T47D (cell line): ENCODE measurements at regions not wholly inside any gene's neighbourhood (a gene's known extent, or its start where the extent isn't known, plus 50 kb on each side); places are given as distances from the start of the nearest gene placed in this dataset.
"Not testable (repeated sequence)": the region's sequence is repeated elsewhere in the genome, so short reads cannot be mapped to it uniquely, and the experiment has no call there.

ENCODE experiments used
- DNase-seq, 2 experiments: peaks; one replicate each; pipeline versions ENCODE4 v3.0.0 to v3.0.0-alpha.2; 2011 to 2012; ENCODE audit warnings: low read depth in 1 of 2, low spot score in 1 of 2
- JUND ChIP-seq: IDR thresholded peaks from 2 replicates; pipeline ENCODE4 v1.6.1; 2012; ENCODE audit warnings: low read depth
- in situ Hi-C: cut with HindIII; loops from 2 replicates; pipeline ENCODE4 v1.10.0; 2016; ENCODE audit warnings: low sequenced_read_pairs, low pct_unique_long_range_greater_than_20kb

DNA sequence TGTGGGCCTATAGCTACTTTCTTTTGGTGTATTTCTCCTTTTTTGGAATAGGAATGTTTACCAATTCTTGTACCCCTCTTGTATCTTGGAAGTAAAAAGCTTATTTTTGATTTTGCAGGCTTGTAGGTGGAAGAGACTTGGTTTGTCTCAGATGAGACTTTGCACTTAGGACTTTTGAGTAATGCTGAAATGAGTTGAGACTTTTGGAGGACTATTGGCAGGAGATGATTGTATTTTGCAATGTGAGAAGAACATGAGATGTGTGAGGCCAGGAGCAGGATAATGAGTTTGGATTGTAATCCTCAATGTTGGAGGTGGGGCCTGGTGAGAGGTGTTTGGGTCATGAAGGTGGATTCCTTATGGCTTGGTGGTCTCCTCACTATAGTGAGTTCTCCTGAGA lies 106.3 kb downstream of the KBTBD8 start:
- no peak for DNase-seq
- in situ Hi-C loops = no loop called here
- no peak for TF ChIP-seq JUND

- no peak for TF ChIP-seq JUND
- no peak for DNase-seq
- in situ Hi-C loops = no loop called here
These were observed 108.8 kb downstream of the KBTBD8 start for GRCh38 chr3:67106874-67107273.

- peak; percentile 8 to 60 for DNase-seq
- in situ Hi-C loops = no loop called here
- no peak for TF ChIP-seq JUND
These were observed 111.6 kb downstream of the KBTBD8 start for GRCh38 chr3:67109651-67110204.

DNA sequence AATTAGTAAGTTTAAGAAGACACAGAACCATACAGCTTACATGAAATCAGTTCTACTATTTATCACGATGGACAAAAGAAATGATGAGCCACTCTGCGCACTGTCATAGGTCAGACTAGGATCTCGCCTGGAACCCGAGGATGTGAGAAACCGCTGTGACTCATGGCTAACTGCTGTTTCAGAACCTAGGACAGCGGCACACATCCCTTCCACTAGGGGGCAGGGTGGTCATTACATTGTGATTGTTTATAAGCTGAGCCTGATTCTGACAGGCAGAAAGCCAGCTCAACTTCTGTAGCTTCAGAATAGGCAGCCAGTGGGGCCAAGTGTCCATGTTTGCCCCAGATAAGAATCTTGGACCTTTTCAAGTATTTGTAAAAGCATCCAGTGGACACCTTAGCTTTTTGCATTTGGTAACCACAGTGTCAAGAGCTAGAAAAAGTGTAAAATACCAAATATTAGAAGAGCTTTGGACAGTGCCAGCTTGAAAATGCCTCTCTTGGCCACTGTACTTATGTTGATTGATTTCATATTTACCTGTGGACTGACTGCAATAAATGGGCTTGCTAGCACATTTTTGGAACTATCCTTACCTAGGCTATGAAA lies 115.8 kb downstream of the KBTBD8 start:
- in situ Hi-C loops = no loop called here
- TF ChIP-seq JUND = no peak
- peak; percentile 21 to 85 for DNase-seq

GRCh38 chr3:67118122-67118521 lies 120.0 kb downstream of the KBTBD8 start:
- no peak for DNase-seq
- no peak for TF ChIP-seq JUND
- in situ Hi-C loops = no loop called here

DNA sequence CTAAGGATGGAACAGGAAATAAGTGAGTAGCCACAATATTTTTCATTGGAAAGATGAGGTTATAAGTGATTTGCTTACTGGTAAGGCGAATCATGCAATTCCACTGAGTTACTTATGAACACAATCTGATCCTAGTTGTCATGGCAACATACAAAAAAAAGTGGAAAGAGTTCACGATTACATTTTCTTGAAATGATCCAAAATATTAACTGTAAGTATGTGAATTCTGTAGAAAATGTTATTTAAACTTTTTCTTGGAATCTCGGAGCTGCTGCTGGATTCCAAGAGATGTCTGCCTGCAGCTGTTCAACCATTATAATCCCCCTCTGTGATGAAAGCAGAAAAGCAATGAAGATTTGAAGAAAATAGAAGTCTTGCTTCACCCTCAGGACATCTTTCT lies 120.5 kb downstream of the KBTBD8 start:
- no peak for DNase-seq
- TF ChIP-seq JUND = no peak
- in situ Hi-C loops = no loop called here

GRCh38 chr3:67123914-67124313 lies 125.8 kb downstream of the KBTBD8 start:
- no peak for DNase-seq

DNA sequence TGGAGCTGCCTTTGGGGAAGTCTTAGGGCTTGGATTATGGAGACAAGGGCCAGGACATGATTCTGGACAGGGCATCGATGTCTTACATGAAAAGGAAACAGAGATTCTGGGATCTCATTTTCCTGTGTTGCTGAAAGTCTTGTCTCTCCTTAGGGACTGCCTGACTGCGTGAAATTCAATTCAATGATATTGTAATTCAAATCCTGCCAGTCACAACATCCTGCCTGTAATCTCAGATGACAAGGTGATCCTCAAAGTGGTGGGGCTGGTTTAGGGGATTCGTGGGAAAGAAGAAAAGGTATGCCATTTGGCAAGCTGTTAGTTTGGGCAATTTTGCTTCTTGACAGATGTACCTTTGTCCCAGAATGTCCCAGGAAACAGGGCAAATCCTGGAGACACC lies 129.1 kb downstream of the KBTBD8 start:
- no peak for TF ChIP-seq JUND
- in situ Hi-C loops = no loop called here
- DNase-seq = no peak

More at GRCh38 chr3:67123914-67124313, 125.8 kb downstream of the KBTBD8 start:
- in situ Hi-C loops = no loop called here
- TF ChIP-seq JUND = no peak

DNA sequence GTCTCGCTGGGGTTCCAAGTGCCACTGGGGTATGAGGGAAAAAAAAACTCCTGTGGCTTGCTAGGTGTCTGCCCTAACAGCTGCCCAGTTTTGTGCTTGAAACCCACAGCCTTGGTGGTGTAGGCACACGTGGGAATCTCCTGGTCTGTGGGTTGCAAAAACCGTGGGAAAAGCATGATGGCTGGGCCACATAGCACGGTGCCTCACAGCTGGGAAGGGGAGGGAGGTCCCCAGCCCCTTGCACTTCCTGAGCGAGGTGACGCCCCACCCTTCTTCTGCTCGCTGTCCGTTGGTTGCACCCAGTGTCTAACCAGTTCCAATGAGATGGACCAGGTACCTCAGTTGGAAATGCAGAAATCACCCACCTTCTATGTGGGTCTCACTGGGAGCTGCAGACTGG lies 144.3 kb downstream of the KBTBD8 start:
- TF ChIP-seq JUND = no peak
- in situ Hi-C loops = no loop called here
- no peak for DNase-seq

- no peak for DNase-seq
- TF ChIP-seq JUND = no peak
- in situ Hi-C loops = no loop called here
These were observed 147.6 kb downstream of the KBTBD8 start for GRCh38 chr3:67145738-67146137.

DNA sequence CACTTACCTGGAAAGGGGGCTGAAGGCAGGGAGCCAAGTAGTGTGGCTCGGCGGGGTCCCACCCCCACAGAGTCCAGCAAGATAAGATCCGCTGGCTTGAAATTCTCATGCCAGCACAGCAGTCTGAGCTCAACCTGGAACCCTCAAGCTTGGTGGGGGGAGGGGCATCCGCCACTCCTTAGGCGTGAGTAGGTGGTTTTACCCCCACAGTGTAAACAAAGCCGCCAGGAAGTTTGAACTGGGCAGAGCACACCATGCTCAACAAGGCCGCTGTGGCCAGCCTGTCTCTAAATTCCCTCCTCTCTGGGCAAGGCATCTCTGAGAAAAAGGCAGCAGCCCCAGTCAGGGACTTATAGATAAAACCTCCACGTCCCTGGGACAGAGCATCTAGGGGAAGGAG lies 156.3 kb downstream of the KBTBD8 start:
- in situ Hi-C loops = no loop called here
- no peak for TF ChIP-seq JUND
- DNase-seq = no peak

GRCh38 chr3:67167481-67167880 lies 169.4 kb downstream of the KBTBD8 start:
- DNase-seq = no peak
- no peak for TF ChIP-seq JUND
- in situ Hi-C loops = no loop called here

DNA sequence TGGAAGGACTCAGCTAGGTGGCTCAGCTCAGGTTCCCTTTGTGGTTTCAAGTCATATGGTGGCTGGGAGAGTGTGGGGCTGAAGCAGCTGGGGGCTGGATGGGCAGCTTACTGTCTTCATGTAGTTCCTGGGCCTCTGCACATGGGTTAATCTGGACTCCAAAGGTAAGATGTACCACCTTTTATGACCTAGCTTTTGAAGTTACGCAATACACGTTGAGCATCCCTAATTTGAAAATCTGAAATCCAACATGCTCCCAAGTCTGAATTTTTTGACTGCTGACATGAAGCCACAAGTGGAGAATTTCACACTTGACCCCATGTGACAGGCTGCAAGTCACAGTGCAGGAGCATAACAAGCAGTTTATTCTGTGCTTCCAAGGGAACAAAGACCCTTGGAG lies 173.7 kb downstream of the KBTBD8 start:
- in situ Hi-C loops = no loop called here
- no peak for DNase-seq

GRCh38 chr3:67173130-67173529 lies 175.0 kb downstream of the KBTBD8 start:
- DNase-seq, in situ Hi-C loops: not testable (repeated sequence)

More for the DNA sequence above, 173.7 kb downstream of the KBTBD8 start:
- TF ChIP-seq JUND = no peak
